ENCODE measurements at regions not wholly inside any gene's neighbourhood (a gene's known extent, or its start where the extent isn't known, plus 50 kb on each side); places are given as distances from the start of the nearest gene placed in this dataset.

DNA sequence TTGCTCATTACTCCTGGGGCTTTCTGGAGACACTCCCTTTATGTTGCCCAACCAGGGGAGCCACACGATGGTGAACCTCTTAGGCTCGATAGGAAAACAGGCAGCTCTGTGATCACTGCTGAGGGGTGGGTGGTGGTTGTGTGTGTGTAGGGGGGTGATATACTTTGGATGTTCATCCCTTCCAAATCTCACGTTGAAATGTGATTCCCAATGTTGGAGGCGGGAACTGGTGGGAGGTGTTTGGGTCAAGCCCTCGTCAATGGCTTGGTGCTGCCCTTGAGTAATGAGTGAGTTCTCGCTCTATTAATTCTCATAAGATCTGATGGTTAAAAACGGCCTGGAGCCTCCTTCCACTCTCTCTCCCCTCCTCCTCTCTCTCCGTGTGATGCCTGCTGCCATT, 204.0 kb upstream of the B3GAT1 start (continued):
- TF ChIP-seq, protein P1, sequence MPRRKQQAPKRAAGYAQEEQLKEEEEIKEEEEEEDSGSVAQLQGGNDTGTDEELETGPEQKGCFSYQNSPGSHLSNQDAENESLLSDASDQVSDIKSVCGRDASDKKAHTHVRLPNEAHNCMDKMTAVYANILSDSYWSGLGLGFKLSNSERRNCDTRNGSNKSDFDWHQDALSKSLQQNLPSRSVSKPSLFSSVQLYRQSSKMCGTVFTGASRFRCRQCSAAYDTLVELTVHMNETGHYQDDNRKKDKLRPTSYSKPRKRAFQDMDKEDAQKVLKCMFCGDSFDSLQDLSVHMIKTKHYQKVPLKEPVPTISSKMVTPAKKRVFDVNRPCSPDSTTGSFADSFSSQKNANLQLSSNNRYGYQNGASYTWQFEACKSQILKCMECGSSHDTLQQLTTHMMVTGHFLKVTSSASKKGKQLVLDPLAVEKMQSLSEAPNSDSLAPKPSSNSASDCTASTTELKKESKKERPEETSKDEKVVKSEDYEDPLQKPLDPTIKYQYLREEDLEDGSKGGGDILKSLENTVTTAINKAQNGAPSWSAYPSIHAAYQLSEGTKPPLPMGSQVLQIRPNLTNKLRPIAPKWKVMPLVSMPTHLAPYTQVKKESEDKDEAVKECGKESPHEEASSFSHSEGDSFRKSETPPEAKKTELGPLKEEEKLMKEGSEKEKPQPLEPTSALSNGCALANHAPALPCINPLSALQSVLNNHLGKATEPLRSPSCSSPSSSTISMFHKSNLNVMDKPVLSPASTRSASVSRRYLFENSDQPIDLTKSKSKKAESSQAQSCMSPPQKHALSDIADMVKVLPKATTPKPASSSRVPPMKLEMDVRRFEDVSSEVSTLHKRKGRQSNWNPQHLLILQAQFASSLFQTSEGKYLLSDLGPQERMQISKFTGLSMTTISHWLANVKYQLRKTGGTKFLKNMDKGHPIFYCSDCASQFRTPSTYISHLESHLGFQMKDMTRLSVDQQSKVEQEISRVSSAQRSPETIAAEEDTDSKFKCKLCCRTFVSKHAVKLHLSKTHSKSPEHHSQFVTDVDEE (CRISPR knock-in tag; IDR thresholded peaks at IDR 0.05): no peak
- no peak for TF ChIP-seq BACH2 (CRISPR knock-in tag; IDR thresholded peaks at IDR 0.05; ENCODE audit: borderline replicate concordance)
- TF ChIP-seq ESRRG (CRISPR knock-in tag; IDR thresholded peaks at IDR 0.05): no peak
- TF ChIP-seq ZFP30 (CRISPR knock-in tag; IDR thresholded peaks at IDR 0.05): no peak
- no peak for TF ChIP-seq RARB (CRISPR knock-in tag; IDR thresholded peaks at IDR 0.05)
- TF ChIP-seq, protein P2, sequence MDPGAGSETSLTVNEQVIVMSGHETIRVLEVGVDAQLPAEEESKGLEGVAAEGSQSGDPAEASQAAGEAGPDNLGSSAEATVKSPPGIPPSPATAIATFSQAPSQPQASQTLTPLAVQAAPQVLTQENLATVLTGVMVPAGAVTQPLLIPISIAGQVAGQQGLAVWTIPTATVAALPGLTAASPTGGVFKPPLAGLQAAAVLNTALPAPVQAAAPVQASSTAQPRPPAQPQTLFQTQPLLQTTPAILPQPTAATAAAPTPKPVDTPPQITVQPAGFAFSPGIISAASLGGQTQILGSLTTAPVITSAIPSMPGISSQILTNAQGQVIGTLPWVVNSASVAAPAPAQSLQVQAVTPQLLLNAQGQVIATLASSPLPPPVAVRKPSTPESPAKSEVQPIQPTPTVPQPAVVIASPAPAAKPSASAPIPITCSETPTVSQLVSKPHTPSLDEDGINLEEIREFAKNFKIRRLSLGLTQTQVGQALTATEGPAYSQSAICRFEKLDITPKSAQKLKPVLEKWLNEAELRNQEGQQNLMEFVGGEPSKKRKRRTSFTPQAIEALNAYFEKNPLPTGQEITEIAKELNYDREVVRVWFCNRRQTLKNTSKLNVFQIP (CRISPR knock-in tag; IDR thresholded peaks at IDR 0.05; ENCODE audit: borderline replicate concordance, low read depth): no peak
- no peak for TF ChIP-seq CSDC2 (CRISPR knock-in tag; IDR thresholded peaks at IDR 0.05)
- TF ChIP-seq, protein P3, sequence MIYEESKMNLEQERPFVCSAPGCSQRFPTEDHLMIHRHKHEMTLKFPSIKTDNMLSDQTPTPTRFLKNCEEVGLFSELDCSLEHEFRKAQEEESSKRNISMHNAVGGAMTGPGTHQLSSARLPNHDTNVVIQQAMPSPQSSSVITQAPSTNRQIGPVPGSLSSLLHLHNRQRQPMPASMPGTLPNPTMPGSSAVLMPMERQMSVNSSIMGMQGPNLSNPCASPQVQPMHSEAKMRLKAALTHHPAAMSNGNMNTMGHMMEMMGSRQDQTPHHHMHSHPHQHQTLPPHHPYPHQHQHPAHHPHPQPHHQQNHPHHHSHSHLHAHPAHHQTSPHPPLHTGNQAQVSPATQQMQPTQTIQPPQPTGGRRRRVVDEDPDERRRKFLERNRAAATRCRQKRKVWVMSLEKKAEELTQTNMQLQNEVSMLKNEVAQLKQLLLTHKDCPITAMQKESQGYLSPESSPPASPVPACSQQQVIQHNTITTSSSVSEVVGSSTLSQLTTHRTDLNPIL (CRISPR knock-in tag; IDR thresholded peaks at IDR 0.05; ENCODE audit: low read depth): no peak
- TF ChIP-seq OSR1 (CRISPR knock-in tag; IDR thresholded peaks at IDR 0.05): no peak
- TF ChIP-seq TOX (CRISPR knock-in tag; IDR thresholded peaks at IDR 0.05; ENCODE audit: borderline replicate concordance): no peak
- no peak for TF ChIP-seq SNAI2 (CRISPR knock-in tag; IDR thresholded peaks at IDR 0.05)
- no peak for TF ChIP-seq TCF4 (CRISPR knock-in tag; IDR thresholded peaks at IDR 0.05; ENCODE audit: borderline replicate concordance)
- TF ChIP-seq ISL1 (CRISPR knock-in tag; IDR thresholded peaks at IDR 0.05): no peak

DNA sequence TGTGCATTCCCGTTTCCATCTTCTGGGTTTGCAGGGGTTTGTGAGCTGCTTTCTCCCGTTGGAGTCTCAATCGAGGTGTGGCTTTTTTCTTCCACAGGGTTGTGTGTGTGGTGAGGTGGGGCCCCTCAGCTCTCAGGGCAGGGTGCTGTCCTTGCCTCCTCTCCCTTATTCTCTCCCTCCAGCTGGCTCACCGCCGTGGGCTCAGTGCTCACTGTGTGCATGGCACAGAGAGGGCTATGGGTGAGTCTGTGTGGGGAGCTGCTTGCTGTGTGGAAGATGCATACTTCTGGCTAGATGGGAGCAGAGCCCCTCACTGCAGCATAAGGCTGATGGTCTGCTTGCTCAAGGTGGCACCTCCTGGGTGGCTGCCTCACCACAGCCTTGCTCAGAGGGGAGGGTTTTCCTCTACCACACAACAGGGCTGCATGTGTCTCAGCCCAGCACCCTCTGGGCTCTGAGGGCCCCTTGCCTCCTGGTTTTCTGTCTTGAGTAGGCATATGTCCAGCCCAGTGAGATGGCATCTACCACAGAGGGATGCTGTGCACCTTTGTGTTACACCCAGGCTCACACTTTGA, 203.1 kb upstream of the B3GAT1 start:
- ATAC-seq: no peak
- TF ChIP-seq OSR1 (CRISPR knock-in tag; IDR thresholded peaks at IDR 0.05) (no peak), BACH2 (CRISPR knock-in tag; IDR thresholded peaks at IDR 0.05; ENCODE audit: borderline replicate concordance) (no peak)

DNA sequence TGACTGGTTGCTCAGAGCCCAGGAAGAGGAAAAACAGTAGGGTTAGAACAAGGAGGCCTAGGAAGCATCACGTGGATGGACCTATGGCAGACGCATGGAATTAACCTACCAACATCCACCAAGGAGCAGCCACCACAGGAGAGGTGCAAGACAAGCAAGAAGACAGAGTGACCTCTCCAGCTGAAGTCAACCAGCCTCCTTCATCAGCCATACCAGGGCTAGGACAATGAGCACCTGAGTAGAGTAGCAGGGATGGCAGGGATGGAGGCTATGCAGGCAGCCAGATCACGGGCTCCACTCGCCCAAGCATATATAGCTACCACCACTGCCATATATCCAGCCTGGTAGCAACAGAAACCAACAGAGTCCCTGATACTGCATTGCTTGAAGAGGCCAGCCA, 202.1 kb upstream of the B3GAT1 start:
- TF ChIP-seq, protein P3 (CRISPR knock-in tag; IDR thresholded peaks at IDR 0.05; ENCODE audit: low read depth): no peak
- TF ChIP-seq, protein P4, sequence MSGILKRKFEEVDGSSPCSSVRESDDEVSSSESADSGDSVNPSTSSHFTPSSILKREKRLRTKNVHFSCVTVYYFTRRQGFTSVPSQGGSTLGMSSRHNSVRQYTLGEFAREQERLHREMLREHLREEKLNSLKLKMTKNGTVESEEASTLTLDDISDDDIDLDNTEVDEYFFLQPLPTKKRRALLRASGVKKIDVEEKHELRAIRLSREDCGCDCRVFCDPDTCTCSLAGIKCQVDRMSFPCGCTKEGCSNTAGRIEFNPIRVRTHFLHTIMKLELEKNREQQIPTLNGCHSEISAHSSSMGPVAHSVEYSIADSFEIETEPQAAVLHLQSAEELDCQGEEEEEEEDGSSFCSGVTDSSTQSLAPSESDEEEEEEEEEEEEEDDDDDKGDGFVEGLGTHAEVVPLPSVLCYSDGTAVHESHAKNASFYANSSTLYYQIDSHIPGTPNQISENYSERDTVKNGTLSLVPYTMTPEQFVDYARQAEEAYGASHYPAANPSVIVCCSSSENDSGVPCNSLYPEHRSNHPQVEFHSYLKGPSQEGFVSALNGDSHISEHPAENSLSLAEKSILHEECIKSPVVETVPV (CRISPR knock-in tag; IDR thresholded peaks at IDR 0.05): no peak
- TF ChIP-seq GLIS3 (CRISPR knock-in tag; IDR thresholded peaks at IDR 0.05) (no peak), TOX (CRISPR knock-in tag; IDR thresholded peaks at IDR 0.05; ENCODE audit: borderline replicate concordance) (no peak), RARB (CRISPR knock-in tag; IDR thresholded peaks at IDR 0.05) (no peak), ISL1 (CRISPR knock-in tag; IDR thresholded peaks at IDR 0.05) (no peak), BACH2 (CRISPR knock-in tag; IDR thresholded peaks at IDR 0.05; ENCODE audit: borderline replicate concordance) (no peak), ZNF70 (CRISPR knock-in tag; IDR thresholded peaks at IDR 0.05) (no peak), ZNF8 (CRISPR knock-in tag; IDR thresholded peaks at IDR 0.05) (no peak), ZFP30 (CRISPR knock-in tag; IDR thresholded peaks at IDR 0.05) (no peak)
- TF ChIP-seq, protein P5, sequence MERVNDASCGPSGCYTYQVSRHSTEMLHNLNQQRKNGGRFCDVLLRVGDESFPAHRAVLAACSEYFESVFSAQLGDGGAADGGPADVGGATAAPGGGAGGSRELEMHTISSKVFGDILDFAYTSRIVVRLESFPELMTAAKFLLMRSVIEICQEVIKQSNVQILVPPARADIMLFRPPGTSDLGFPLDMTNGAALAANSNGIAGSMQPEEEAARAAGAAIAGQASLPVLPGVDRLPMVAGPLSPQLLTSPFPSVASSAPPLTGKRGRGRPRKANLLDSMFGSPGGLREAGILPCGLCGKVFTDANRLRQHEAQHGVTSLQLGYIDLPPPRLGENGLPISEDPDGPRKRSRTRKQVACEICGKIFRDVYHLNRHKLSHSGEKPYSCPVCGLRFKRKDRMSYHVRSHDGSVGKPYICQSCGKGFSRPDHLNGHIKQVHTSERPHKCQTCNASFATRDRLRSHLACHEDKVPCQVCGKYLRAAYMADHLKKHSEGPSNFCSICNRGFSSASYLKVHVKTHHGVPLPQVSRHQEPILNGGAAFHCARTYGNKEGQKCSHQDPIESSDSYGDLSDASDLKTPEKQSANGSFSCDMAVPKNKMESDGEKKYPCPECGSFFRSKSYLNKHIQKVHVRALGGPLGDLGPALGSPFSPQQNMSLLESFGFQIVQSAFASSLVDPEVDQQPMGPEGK (CRISPR knock-in tag; IDR thresholded peaks at IDR 0.05; ENCODE audit: borderline replicate concordance): no peak
- TF ChIP-seq, protein P2 (CRISPR knock-in tag; IDR thresholded peaks at IDR 0.05; ENCODE audit: borderline replicate concordance, low read depth): no peak
- no peak for ATAC-seq
